ENCODE measurements at regions not wholly inside any gene's neighbourhood (a gene's known extent, or its start where the extent isn't known, plus 50 kb on each side); places are given as distances from the start of the nearest gene placed in this dataset.

DNA sequence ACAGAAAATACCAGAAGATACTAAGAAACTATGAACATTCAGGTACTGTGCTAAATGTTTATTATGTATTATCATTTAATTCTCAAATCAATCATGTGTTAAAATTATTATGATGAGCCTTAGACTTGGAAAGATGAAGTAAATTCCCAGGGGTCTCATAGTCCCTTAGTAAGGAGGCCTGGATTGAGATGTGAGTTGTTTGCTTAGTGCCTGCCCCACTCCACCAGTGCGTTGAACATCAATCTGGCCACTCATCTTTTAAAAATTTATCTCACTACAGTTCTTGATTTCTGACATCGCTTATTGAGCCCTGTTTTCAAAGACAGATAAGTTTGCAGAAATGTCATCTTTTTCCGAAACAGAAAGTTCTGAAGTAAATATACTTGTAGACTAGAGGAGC is 618.4 kb upstream of the SEMA3D start:
- no peak for TF ChIP-seq POLR2A (IDR thresholded peaks at IDR 0.05; ENCODE audit: low read depth)
- no peak for TF ChIP-seq CTCF (IDR thresholded peaks at IDR 0.05)
- TF ChIP-seq POLR2AphosphoS5 (IDR thresholded peaks at IDR 0.05) = no peak
- TF ChIP-seq EP300 (IDR thresholded peaks at IDR 0.05) = no peak

Measured in esophagus muscularis mucosa (tissue), 4 donors.